Lower leg skin (tissue), 3 donors: ENCODE measurements at regions not wholly inside any gene's neighbourhood (a gene's known extent, or its start where the extent isn't known, plus 50 kb on each side); places are given as distances from the start of the nearest gene placed in this dataset.
"Not testable (repeated sequence)": the region's sequence is repeated elsewhere in the genome, so short reads cannot be mapped to it uniquely, and the experiment has no call there.

Source experiments
- POLR2A ChIP-seq, 2 donors: fragments of 450-650 bp; IDR thresholded peaks; one replicate each; pipeline ENCODE4 v1.6.1; 2016 to 2017; ENCODE audit warnings: antibody characterized with exemption in 2 of 2, mild to moderate bottlenecking in 1 of 2, moderate library complexity in 1 of 2
- TF ChIP-seq, protein P1 (sequence below), 3 donors: fragments of 450-650 bp; IDR thresholded peaks; one replicate each; pipeline ENCODE4 v1.5.1; 2016; ENCODE audit warnings: antibody characterized with exemption in 3 of 3, mild to moderate bottlenecking in 3 of 3, moderate library complexity in 2 of 3

DNA sequence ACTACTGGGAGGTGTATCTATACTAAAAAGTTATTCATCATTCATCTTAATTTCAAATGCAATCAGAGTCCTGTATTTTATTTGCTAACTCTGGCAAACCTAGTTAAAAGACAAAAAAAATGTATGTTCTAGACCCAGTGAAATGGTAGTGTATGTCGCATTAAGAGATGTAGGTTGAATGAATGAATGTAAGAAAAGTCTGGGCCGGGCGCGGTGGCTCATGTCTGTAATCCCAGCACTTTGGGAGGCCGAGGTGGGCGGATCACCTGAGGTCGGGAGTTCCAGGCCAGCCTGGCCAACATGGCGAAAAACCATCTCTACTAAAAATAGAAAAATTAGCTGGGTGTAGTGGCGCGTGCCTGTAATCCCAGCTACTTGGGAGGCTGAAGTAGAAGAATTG lies 214.7 kb upstream of the ZNF217 start:
- not testable (repeated sequence) for TF ChIP-seq POLR2A (IDR thresholded peaks at IDR 0.05)
- TF ChIP-seq, protein P1, sequence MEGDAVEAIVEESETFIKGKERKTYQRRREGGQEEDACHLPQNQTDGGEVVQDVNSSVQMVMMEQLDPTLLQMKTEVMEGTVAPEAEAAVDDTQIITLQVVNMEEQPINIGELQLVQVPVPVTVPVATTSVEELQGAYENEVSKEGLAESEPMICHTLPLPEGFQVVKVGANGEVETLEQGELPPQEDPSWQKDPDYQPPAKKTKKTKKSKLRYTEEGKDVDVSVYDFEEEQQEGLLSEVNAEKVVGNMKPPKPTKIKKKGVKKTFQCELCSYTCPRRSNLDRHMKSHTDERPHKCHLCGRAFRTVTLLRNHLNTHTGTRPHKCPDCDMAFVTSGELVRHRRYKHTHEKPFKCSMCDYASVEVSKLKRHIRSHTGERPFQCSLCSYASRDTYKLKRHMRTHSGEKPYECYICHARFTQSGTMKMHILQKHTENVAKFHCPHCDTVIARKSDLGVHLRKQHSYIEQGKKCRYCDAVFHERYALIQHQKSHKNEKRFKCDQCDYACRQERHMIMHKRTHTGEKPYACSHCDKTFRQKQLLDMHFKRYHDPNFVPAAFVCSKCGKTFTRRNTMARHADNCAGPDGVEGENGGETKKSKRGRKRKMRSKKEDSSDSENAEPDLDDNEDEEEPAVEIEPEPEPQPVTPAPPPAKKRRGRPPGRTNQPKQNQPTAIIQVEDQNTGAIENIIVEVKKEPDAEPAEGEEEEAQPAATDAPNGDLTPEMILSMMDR (IDR thresholded peaks at IDR 0.05) = not testable (repeated sequence)
